ENCODE measurements at regions not wholly inside any gene's neighbourhood (a gene's known extent, or its start where the extent isn't known, plus 50 kb on each side); places are given as distances from the start of the nearest gene placed in this dataset.
A peak's percentile ranks its signal among the peaks of the same experiment; 100 is the strongest.
"Not testable (repeated sequence)": the region's sequence is repeated elsewhere in the genome, so short reads cannot be mapped to it uniquely, and the experiment has no call there.

GRCh38 chr10:30731963-30732362 lies 102.4 kb upstream of the LYZL2 start:
- DNase-seq = no peak

GRCh38 chr10:30730306-30730705 lies 100.8 kb upstream of the LYZL2 start:
- DNase-seq = no peak

- DNase-seq = no peak
These were observed 99.2 kb upstream of the LYZL2 start for GRCh38 chr10:30728766-30729165.

- no peak for DNase-seq
These were observed 98.6 kb upstream of the LYZL2 start for GRCh38 chr10:30728127-30728526.

GRCh38 chr10:30727524-30727923 lies 98.0 kb upstream of the LYZL2 start:
- DNase-seq = no peak

GRCh38 chr10:30726783-30727414 lies 97.3 kb upstream of the LYZL2 start:
- DNase-seq = peak in 12 of 14 donors; percentile 17 to 81 (median 54)

- DNase-seq = no peak
These were observed 96.1 kb upstream of the LYZL2 start for GRCh38 chr10:30725661-30726060.

GRCh38 chr10:30724296-30724695 lies 94.7 kb upstream of the LYZL2 start:
- no peak for DNase-seq

- no peak for DNase-seq
These were observed 93.5 kb upstream of the LYZL2 start for GRCh38 chr10:30722956-30723620.

- DNase-seq = no peak
These were observed 90.3 kb upstream of the LYZL2 start for GRCh38 chr10:30719832-30720231.

GRCh38 chr10:30709700-30710358 lies 80.3 kb upstream of the LYZL2 start:
- DNase-seq = no peak

GRCh38 chr10:30709229-30709628 lies 79.7 kb upstream of the LYZL2 start:
- DNase-seq = no peak

- DNase-seq = no peak
These were observed 78.7 kb upstream of the LYZL2 start for GRCh38 chr10:30708234-30708633.

GRCh38 chr10:30706189-30706588 lies 76.6 kb upstream of the LYZL2 start:
- DNase-seq = not testable (repeated sequence)

GRCh38 chr10:30705625-30706149 lies 76.1 kb upstream of the LYZL2 start:
- no peak for DNase-seq

GRCh38 chr10:30705101-30705624 lies 75.6 kb upstream of the LYZL2 start:
- DNase-seq = no peak

GRCh38 chr10:30704601-30705100 lies 75.1 kb upstream of the LYZL2 start:
- DNase-seq = not testable (repeated sequence)

- DNase-seq = no peak
These were observed 74.6 kb upstream of the LYZL2 start for GRCh38 chr10:30704026-30704600.

- not testable (repeated sequence) for DNase-seq
These were observed 73.9 kb upstream of the LYZL2 start for GRCh38 chr10:30703446-30703845.

GRCh38 chr10:30702860-30703259 lies 73.3 kb upstream of the LYZL2 start:
- no peak for DNase-seq

GRCh38 chr10:30701451-30702173 lies 72.1 kb upstream of the LYZL2 start:
- DNase-seq = no peak

GRCh38 chr10:30697806-30698205 lies 68.3 kb upstream of the LYZL2 start:
- DNase-seq = no peak
